HepG2 (cell line): ENCODE measurements at regions not wholly inside any gene's neighbourhood (a gene's known extent, or its start where the extent isn't known, plus 50 kb on each side); places are given as distances from the start of the nearest gene placed in this dataset.

ENCODE experiments used
- BRCA1 ChIP-seq: sonication (generic); formaldehyde crosslinking; IDR thresholded peaks from 2 replicates; pipeline ENCODE4 v1.4.0; 2020; ENCODE audit warnings: missing genetic modification reagents
- DBP ChIP-seq: sonication (generic); formaldehyde crosslinking; IDR thresholded peaks from 2 replicates; pipeline ENCODE4 v1.4.0; 2020; ENCODE audit warnings: missing genetic modification reagents; ENCODE audit errors: not compliant biosample characterization
- KLF16 ChIP-seq, 2 experiments: sonication (generic) in 1 of 2; formaldehyde crosslinking in 1 of 2; IDR thresholded peaks; 2 replicates each; pipeline versions ENCODE4 v1.6.1 to v1.8.0; 2016 to 2023; ENCODE audit warnings: missing genetic modification reagents in 2 of 2, missing compliant biosample characterization in 1 of 2
- NCOA2 ChIP-seq: sonication (generic); formaldehyde crosslinking; IDR thresholded peaks from 2 replicates; pipeline ENCODE4 v1.8.0; 2022; ENCODE audit warnings: inconsistent platforms
- NFAT5 ChIP-seq: sonication (generic); formaldehyde crosslinking; IDR thresholded peaks from 2 replicates; pipeline ENCODE4 v1.4.0; 2020; ENCODE audit warnings: missing genetic modification reagents
- PRDM15 ChIP-seq: sonication (generic); formaldehyde crosslinking; IDR thresholded peaks from 2 replicates; pipeline ENCODE4 v1.4.0; 2020; ENCODE audit warnings: missing genetic modification reagents
- RARA ChIP-seq: IDR thresholded peaks from 2 replicates; pipeline ENCODE4 v1.6.1; 2016; ENCODE audit warnings: missing genetic modification reagents, missing compliant biosample characterization
- RNF219 ChIP-seq: sonication (generic); formaldehyde crosslinking; IDR thresholded peaks from 2 replicates; pipeline ENCODE4 v1.5.0; 2020; ENCODE audit warnings: mild to moderate bottlenecking, missing genetic modification reagents
- WIZ ChIP-seq: sonication (generic); formaldehyde crosslinking; IDR thresholded peaks from 2 replicates; pipeline ENCODE4 v1.5.1; 2020; ENCODE audit warnings: mild to moderate bottlenecking, missing genetic modification reagents
- ZBTB14 ChIP-seq: sonication (generic); formaldehyde crosslinking; IDR thresholded peaks from 2 replicates; pipeline ENCODE4 v1.4.0; 2020; ENCODE audit warnings: missing genetic modification reagents
- ZBTB43 ChIP-seq: sonication (generic); formaldehyde crosslinking; conservative IDR thresholded peaks from 2 replicates; pipeline ENCODE4 v1.4.0; 2020; ENCODE audit warnings: missing genetic modification reagents
- ZFP62 ChIP-seq: sonication (generic); formaldehyde crosslinking; IDR thresholded peaks from 2 replicates; pipeline ENCODE4 v1.4.0; 2020; ENCODE audit warnings: missing genetic modification reagents
- ZNF205 ChIP-seq: IDR thresholded peaks from 2 replicates; pipeline ENCODE4 v1.6.1; 2018; ENCODE audit warnings: missing biosample characterization, missing genetic modification reagents
- ZNF773 ChIP-seq: sonication (generic); formaldehyde crosslinking; IDR thresholded peaks from 2 replicates; pipeline ENCODE4 v1.4.0; 2020; ENCODE audit warnings: missing genetic modification reagents, borderline replicate concordance

GRCh38 chr15:89419370-89419984 lies 76.9 kb downstream of the RHCG start (continued):
- TF ChIP-seq NFAT5 = 0 out of 2 replicates have a peak, but pooled peaks have one; percentile 65
- TF ChIP-seq ZNF205 (CRISPR knock-in tag) = no peak
- 0 out of 4 replicates have a peak, but pooled peaks of 1 of the 2 experiments have one; percentile 39 for TF ChIP-seq KLF16 (CRISPR knock-in tag; IDR thresholded peaks at IDR 0.05)
- TF ChIP-seq BRCA1 (CRISPR knock-in tag) = 0 out of 2 replicates have a peak, but pooled peaks have one; percentile 67
- TF ChIP-seq RNF219 (CRISPR knock-in tag) = no peak
- peak; percentile 51 for TF ChIP-seq DBP (CRISPR knock-in tag)
- TF ChIP-seq ZBTB14 (CRISPR knock-in tag) = no peak
- TF ChIP-seq ZFP62 (CRISPR knock-in tag) = no peak
- TF ChIP-seq WIZ (CRISPR knock-in tag) = peak; percentile 91; the same call in 1 of the 2 replicates
- no peak for TF ChIP-seq ZNF773 (CRISPR knock-in tag)
- peak; percentile 79; the same call in 1 of the 2 replicates for TF ChIP-seq ZBTB43 (CRISPR knock-in tag)
- TF ChIP-seq PRDM15 (CRISPR knock-in tag) = 0 out of 2 replicates have a peak, but pooled peaks have one; percentile 21
- 0 out of 2 replicates have a peak, but pooled peaks have one; percentile 32 for TF ChIP-seq NCOA2 (CRISPR knock-in tag)
- TF ChIP-seq RARA (CRISPR knock-in tag) = peak; percentile 44
